ENCODE measurements at regions not wholly inside any gene's neighbourhood (a gene's known extent, or its start where the extent isn't known, plus 50 kb on each side); places are given as distances from the start of the nearest gene placed in this dataset.

DNA sequence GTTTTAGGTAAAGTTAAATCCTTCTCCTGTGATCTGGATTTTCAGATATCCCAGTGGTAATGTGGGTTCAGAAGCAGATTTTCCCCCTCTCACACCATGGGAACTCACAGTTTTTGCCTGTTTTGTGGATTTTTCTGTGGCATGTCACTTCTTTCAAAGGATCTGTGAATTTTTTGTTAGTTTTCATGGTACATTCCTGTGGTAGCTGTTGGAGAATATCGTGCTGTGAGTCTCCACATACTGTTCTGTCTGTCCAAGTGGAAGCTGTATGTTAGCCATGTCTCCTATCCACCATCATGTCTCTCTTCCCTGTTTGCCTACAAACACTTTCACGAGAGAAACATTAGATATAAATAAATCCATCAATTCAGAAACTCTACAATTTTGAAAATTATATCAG lies 378.7 kb upstream of the ADGRB3 start:
- Histone ChIP-seq H3K4me1 (replicated peaks in 1 of 4; ENCODE audit: control insufficient read depth in 3 of 4, insufficient read depth in 4 of 4, low read length in 3 of 4) (no peaks in the 10 kb centered on the region), H3K9ac (replicated peaks in 1 of 4; ENCODE audit: extremely low read depth in 1 of 4, low read depth in 3 of 4, low read length in 3 of 4) (no peak overlapping the region), H3K79me2 (ENCODE audit: control insufficient read depth in 1 of 2, insufficient read depth in 2 of 2, low read length in 2 of 2) (no peaks in the 10 kb centered on the region), H2AFZ (ENCODE audit: low read length) (no peak overlapping the region), H2AK5ac (ENCODE audit: low read depth, low read length) (no peak overlapping the region), H3K27me3 (replicated peaks in 1 of 4; ENCODE audit: control insufficient read depth in 3 of 4, extremely low read depth in 1 of 4, insufficient read depth in 3 of 4, low read length in 3 of 4) (no peaks in the 10 kb centered on the region), H2BK5ac (ENCODE audit: low read depth, low read length) (no peak overlapping the region), H3K4me3 (ENCODE audit: extremely low read depth in 1 of 4, insufficient read depth in 2 of 4, low read depth in 3 of 4, low read length in 4 of 4) (no peak overlapping the region), H3K23ac (ENCODE audit: insufficient read length) (no peak overlapping the region), H2BK12ac (ENCODE audit: low read depth, low read length) (no peak overlapping the region), H2BK120ac (replicated peaks; ENCODE audit: low read depth, low read length) (no peak overlapping the region), H3K14ac (ENCODE audit: insufficient read length) (no peak overlapping the region), H4K91ac (replicated peaks; ENCODE audit: insufficient read length, low read length) (no peak overlapping the region), H3K18ac (ENCODE audit: extremely low read depth, low read length) (no peak overlapping the region), H3K56ac (replicated peaks; ENCODE audit: insufficient read length, low read depth, low read length) (no peak overlapping the region), H3K36me3 (ENCODE audit: control insufficient read depth in 2 of 4, insufficient read depth in 4 of 4, low read length in 3 of 4) (no peaks in the 10 kb centered on the region), H4K8ac (ENCODE audit: extremely low read depth, insufficient read depth, low read length) (no peak overlapping the region), H2BK15ac (ENCODE audit: low read length) (no peak overlapping the region), H3K79me1 (ENCODE audit: low read depth, low read length) (no peaks in the 10 kb centered on the region), H3K4me2 (ENCODE audit: insufficient read depth in 1 of 2, low read depth in 2 of 2, low read length in 2 of 2) (no peak overlapping the region), H3K4ac (replicated peaks; ENCODE audit: insufficient read length, low read depth, low read length) (no peak overlapping the region), H3K9me3 (ENCODE audit: insufficient read depth in 2 of 2, low read depth in 1 of 2, low read length in 1 of 2) (peaks cover 3 to 10% of the 10 kb centered on the region in 2 experiments; a peak in 3 of 4 replicates), H4K5ac (ENCODE audit: insufficient read length, low read depth, low read length) (no peak overlapping the region), H4K20me1 (replicated peaks in 1 of 2; ENCODE audit: control insufficient read depth in 1 of 2, insufficient read depth in 2 of 2, low read length in 2 of 2) (no peaks in the 10 kb centered on the region), H2BK20ac (ENCODE audit: low read length) (no peak overlapping the region), H3K23me2 (ENCODE audit: low read depth, low read length) (no peaks in the 10 kb centered on the region), H3K27ac (ENCODE audit: low read depth, low read length) (no peak overlapping the region)
- ChIA-PET POLR2A (ENCODE audit: partially characterized antibody) (no interaction called here), CTCF (ENCODE audit: partially characterized antibody) (interaction anchor here (0.5 kb wide), 1 partner anchor 11 kb away, joined by 3 read pairs; no protein-coding TSS in a partner anchor)
- WGBS, 2 experiments (ENCODE audit: extremely low coverage in 1 of 2, insufficient coverage in 1 of 2, insufficient read length in 1 of 2, insufficient replicate concordance in 2 of 2, low coverage in 1 of 2, low lambda C conversion rate in 2 of 2, missing lambda C conversion rate in 1 of 2): 63% methylated on average over 2 of the region's 2 CpGs; no CpG with 5 or more reads in 1 of the 2 experiments
- FAIRE-seq (no peak), DNase-seq (ENCODE audit: low read depth in 1 of 2, low spot score in 2 of 2) (no peak)
- TF ChIP-seq SIN3A (conservative IDR thresholded peaks at IDR 0.05 in 1 of 2, IDR thresholded peaks at IDR 0.05 in 1 of 2; ENCODE audit: low read depth in 1 of 2, low read length in 2 of 2): no peak
- no peak for TF ChIP-seq BACH1 (IDR thresholded peaks at IDR 0.05; ENCODE audit: low read length)
- no peak for TF ChIP-seq JUND (IDR thresholded peaks at IDR 0.05; ENCODE audit: low read length)
- TF ChIP-seq RFX5 (IDR thresholded peaks at IDR 0.05; ENCODE audit: borderline replicate concordance, low read depth, low read length): no peak
- no peak for TF ChIP-seq FOSL1 (IDR thresholded peaks at IDR 0.05; ENCODE audit: insufficient read depth, low read depth, low read length)
- no peak for TF ChIP-seq EZH2 (IDR thresholded peaks at IDR 0.05; ENCODE audit: low read depth, low read length, severe bottlenecking)
- TF ChIP-seq EP300 (IDR thresholded peaks at IDR 0.05; ENCODE audit: borderline replicate concordance in 1 of 2, low read depth in 2 of 2, low read length in 2 of 2): no peak
- TF ChIP-seq, protein P1, sequence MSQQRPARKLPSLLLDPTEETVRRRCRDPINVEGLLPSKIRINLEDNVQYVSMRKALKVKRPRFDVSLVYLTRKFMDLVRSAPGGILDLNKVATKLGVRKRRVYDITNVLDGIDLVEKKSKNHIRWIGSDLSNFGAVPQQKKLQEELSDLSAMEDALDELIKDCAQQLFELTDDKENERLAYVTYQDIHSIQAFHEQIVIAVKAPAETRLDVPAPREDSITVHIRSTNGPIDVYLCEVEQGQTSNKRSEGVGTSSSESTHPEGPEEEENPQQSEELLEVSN (IDR thresholded peaks at IDR 0.05): no peak
- TF ChIP-seq TBP (IDR thresholded peaks at IDR 0.05; ENCODE audit: low read depth, low read length): no peak
- no peak for TF ChIP-seq HDAC2 (IDR thresholded peaks at IDR 0.05; ENCODE audit: borderline replicate concordance in 1 of 2, low read depth in 2 of 2, low read length in 2 of 2)
- TF ChIP-seq BCL11A (IDR thresholded peaks at IDR 0.05; ENCODE audit: low read depth in 2 of 2, low read length in 2 of 2): no peak
- TF ChIP-seq SP4 (IDR thresholded peaks at IDR 0.05; ENCODE audit: low read length): no peak
- TF ChIP-seq SAP30 (IDR thresholded peaks at IDR 0.05; ENCODE audit: insufficient read depth, insufficient replicate concordance, low read length): no peak
- no peak for TF ChIP-seq CBX5 (IDR thresholded peaks at IDR 0.05; ENCODE audit: low read depth, low read length)

Data from H1 (cell line).